GM23248 (cell line): ENCODE measurements at regions not wholly inside any gene's neighbourhood (a gene's known extent, or its start where the extent isn't known, plus 50 kb on each side); places are given as distances from the start of the nearest gene placed in this dataset.

Experiments used
- EZH2 ChIP-seq: fragments of 200-600 bp; sonication (generic); IDR thresholded peaks from 2 replicates; pipeline ENCODE4 v1.6.1; 2018; ENCODE audit warnings: antibody characterized with exemption, mild to moderate bottlenecking; ENCODE audit not compliant: insufficient read depth, poor library complexity, severe bottlenecking
- EZH2phosphoT487 ChIP-seq: fragments of 200-600 bp; sonication (generic); IDR thresholded peaks from 2 replicates; pipeline ENCODE4 v1.6.1; 2018; ENCODE audit warnings: antibody characterized with exemption, moderate library complexity, mild to moderate bottlenecking, low read depth; ENCODE audit not compliant: insufficient read depth

- TF ChIP-seq EZH2: no peak
- TF ChIP-seq EZH2phosphoT487: no peak
Observed at GRCh38 chr5:99058466-99058865, 129.7 kb upstream of the CHD1 start.
